HG02981 (cell line): ENCODE measurements at regions not wholly inside any gene's neighbourhood (a gene's known extent, or its start where the extent isn't known, plus 50 kb on each side); places are given as distances from the start of the nearest gene placed in this dataset.

Source experiments
- ATAC-seq: cut with Tn5 transposase; IDR thresholded peaks from one replicate; pipeline ENCODE4 v1.9.1; 2021; ENCODE audit warnings: mild to moderate bottlenecking, moderate library complexity; ENCODE audit not compliant: unreplicated experiment

- no peak for ATAC-seq
Measured at GRCh38 chr5:167785901-167786300, 505.5 kb upstream of the WWC1 start.

DNA sequence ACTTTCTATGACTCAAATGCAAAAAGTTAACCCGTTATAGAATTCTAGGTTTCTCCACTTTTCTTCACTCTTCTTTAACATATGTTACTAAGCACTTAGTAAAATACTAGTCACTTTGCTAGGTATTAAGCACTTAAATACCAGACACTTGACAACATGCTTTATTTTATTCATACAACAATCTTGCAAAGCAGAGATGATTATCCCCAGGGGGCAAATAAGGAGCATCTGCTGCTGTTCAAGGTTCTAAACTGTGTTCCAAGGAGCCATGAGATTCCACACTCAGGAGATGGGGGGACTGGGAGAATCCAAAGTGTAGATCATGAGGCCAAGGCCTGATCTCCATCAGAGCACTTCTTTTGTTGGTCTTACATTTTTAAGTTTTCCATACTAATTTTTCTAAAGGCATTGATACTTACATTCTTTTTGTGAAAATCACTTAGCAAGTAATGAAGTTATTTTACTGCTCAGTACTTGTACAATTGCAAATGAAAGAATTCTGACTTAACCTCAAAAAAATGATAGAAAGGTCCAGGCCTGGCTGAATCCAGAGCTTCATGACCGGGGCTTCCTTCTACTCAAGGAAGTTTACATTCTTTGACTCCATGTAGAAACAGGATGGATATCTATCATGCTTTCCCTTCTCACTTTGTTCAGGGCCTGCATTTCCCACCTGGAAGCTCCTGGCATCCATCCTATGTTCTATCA lies 504.4 kb upstream of the WWC1 start:
- ATAC-seq: no peak

DNA sequence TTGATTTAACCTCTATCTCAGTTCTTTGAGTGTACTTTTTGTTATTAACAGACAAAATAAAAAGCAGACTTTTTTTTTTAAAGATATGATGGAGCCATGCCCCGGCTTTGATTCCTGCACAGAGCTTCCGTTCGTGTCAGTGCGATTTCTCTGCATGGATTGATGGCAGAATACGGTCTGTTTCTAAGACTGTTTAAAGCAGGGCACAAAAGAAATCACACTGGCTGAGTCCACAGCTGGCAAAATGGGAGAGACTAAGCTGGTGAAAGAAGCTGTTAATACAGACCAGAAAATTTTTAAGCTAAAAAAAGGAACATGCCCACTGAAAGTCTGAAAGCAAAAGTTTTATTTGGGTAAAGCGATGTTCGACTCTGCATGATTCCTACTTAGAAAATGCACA lies 501.4 kb upstream of the WWC1 start:
- no peak for ATAC-seq

DNA sequence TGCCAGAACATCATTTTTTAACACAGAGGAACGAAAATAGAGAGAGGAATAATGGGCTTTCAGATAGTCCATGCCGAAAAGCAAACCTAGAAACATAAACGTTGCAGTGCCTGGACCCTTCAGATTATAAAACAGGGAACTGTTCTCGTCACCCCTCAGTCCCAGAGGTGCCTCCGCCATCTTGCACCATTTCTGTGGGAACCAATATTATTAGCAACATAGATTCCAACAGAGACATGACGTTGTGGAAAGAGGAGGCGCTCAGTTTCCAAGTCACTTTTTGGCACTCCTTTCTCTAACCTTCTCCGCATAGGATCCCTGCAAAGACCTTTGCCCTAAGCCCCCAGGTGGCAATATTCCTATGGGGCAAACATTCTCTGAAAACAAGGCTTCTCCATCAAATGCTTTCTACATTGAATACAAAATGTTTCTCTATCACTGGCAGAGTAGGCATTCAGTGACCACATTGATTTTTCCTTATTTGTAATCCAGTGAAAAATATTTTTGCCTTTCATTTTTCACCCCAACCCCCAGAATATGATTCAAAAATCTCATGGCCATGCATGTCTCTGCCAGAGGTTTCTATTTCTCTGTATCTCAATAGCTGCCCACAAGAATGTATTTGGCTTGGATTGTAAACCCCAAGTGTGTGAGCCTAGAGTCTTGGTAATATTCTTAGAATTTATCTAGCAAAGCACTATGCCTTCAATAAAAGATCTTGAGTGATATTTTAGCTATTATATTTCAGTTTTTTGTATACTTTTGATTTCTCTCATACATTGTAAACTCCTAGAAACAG lies 500.8 kb upstream of the WWC1 start:
- ATAC-seq: no peak

DNA sequence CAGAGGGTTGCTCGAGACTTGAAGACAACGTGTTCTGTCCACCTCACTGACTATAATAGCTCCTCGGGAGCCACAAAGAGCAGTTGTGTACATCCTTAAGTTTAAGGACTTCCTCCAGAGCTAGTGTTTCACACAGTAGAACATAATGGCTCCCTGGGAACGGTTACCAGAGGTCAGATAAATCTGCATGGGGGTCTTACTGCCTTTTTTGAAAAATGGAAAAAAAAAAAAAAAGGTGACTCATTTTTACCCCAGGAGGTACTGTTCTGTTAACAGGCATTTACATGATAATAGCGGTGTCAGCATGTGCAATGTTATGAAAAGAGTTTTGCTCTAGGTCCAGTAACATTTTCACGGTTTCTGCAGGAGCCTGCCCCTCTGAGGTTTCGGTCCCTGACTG lies 498.9 kb upstream of the WWC1 start:
- no peak for ATAC-seq

- ATAC-seq: no peak
Measured at GRCh38 chr5:167793700-167794099, 497.7 kb upstream of the WWC1 start.

DNA sequence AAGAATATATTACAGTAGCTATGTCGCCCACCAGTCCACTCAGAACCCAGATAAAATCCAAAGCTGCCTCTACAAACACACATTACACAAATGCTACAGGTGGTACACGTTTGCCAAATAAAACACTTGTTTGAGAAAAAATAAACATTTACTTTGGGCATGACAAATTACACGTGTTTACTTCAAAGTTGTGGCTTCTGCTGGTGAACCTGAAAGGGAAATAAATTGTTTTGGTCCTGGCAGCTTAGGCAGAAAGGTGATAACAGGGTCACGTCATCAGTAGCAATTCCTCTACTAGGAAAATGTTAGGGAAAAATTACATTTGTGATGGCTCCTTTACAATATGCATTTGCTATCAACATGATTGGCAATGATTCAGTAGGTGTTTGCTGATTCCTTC lies 497.3 kb upstream of the WWC1 start:
- ATAC-seq: no peak

- no peak for ATAC-seq
Measured at GRCh38 chr5:167796672-167797071, 494.8 kb upstream of the WWC1 start.

- no peak for ATAC-seq
Measured at GRCh38 chr5:167797933-167798332, 493.5 kb upstream of the WWC1 start.

GRCh38 chr5:167798448-167798847 lies 493.0 kb upstream of the WWC1 start:
- no peak for ATAC-seq

DNA sequence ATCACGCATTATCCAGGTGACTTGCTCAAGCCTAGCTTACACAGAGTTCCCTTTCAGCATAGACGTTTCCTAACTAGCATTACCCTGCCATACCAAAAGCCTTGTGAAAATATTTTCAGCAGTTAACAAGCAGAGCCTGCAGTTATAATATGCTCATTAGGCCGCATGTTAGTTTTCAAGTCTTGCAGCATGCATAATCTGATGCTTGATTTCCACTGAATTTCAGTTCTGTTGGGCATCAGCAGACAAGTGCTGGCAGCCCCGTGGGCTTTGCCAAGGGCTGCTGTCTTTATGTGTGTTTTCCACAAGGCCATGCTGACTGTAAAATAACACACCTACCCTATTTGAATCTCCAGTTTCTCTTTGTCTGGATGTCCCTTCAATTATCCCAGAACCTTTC lies 491.0 kb upstream of the WWC1 start:
- ATAC-seq: no peak

- no peak for ATAC-seq
Measured at GRCh38 chr5:167801999-167802398, 489.4 kb upstream of the WWC1 start.

DNA sequence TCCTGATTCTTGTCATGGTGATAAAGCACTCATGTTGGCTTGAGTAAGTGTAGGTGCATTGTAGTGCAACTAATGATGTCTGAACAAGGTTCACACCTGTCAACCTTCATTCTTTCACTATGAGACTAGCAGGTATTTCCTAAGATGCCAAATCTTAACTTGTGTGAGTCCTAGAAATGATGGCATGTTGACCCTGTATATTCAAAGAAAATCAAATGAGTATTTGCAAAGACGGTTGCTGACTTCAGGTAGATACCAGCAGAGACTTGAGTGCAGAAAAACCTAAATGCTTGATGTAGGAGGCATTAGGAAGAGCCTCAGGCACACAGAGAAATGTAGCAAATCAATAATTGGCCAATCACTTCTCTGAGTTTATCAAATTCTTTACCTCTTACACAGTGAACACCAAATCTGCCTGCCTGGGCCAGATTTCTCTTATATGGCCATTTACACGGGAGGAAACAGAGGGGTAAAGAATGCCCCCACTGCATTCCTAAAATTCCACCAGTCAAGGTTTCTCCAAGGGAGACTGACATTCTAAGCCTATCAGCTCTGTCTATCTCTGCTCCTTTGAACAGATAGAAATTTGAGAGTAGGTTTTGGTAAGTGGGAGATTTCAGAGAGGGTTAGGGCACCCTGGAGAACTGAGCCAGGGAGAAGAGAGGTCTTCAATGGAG lies 488.6 kb upstream of the WWC1 start:
- ATAC-seq: no peak

GRCh38 chr5:167804512-167805220 lies 486.8 kb upstream of the WWC1 start:
- no peak for ATAC-seq

DNA sequence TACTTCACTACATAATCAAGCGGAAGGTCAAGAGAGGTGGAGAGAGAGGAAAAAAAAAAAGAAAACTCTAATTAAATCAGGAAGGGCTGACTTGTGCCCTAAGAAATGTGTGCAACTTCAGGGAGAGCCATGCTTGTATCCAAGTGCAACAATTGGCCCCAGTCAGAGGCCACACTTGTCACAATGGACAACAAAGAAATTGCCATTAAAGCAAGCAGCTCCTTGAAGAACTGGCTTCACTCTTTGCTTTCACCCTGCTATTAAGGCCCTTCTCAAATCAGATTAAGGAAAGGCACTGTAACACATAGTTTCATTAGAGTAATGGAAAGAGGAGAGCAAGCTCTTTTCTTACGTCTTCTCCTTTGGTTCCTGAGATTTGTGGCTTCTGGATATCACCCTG lies 480.9 kb upstream of the WWC1 start:
- no peak for ATAC-seq

GRCh38 chr5:167812871-167813270 lies 478.6 kb upstream of the WWC1 start:
- no peak for ATAC-seq

DNA sequence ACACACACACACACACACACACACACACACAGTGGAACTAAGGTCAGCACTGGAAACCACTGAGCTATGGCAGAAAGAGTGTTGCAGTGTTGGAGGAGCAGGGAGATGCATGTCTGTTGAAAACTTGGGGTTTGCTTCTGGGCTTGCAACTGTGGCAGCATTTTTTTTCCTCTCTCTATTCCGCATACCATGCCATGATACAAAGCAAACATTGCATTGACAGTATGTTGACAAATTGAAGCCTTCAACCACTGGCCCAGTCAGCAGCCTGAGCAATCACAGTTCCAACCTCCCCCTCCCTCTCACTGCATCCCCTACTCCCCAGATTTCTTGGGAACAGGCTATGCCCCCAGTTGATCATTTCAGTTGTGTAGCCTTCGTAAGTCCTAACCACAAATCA lies 478.1 kb upstream of the WWC1 start:
- ATAC-seq: no peak

DNA sequence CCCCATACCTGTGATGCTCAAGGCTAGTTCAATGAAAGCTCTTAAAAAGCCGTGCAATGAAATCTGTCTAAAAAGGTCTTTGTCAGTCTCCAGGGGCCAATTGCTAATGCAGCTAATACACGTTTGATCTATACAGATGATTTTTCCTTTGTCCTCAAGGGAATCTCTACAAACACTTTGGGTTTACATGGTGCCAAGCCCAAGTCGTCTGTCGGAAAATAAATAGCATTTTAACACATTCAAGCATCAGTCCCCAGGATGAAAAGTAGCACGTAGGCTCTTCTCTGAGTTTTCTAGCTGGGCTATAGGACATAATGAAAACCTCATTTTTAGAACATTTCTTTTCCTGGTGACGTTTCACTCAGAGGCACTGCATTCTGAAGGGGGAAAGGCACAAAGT lies 477.4 kb upstream of the WWC1 start:
- no peak for ATAC-seq

DNA sequence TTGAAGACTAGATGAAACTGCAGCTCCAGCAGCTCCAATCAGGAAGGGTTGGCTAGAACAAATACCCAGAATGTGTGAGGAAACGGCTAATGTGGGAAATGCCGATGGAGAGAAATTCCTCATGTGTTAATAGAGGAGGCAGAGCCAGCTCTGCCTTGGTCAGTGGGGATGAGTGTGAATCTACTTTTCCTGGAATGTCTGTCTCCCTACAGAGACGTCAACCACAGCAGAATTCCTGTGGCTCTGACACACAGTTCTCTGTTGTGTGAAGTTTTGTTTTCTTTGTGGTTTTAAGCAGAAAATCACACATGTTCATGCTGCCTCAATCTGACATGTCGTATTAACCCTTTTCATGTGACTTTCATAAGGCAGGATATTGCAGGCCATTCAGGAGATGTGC lies 476.6 kb upstream of the WWC1 start:
- ATAC-seq: no peak

- ATAC-seq: no peak
Measured at GRCh38 chr5:167816354-167816753, 475.1 kb upstream of the WWC1 start.

- no peak for ATAC-seq
Measured at GRCh38 chr5:167816864-167817263, 474.6 kb upstream of the WWC1 start.
